Frontal cortex (tissue), 3 donors: ENCODE measurements at regions not wholly inside any gene's neighbourhood (a gene's known extent, or its start where the extent isn't known, plus 50 kb on each side); places are given as distances from the start of the nearest gene placed in this dataset.
"Not testable (repeated sequence)": the region's sequence is repeated elsewhere in the genome, so short reads cannot be mapped to it uniquely, and the experiment has no call there.

Source experiments
- DNase-seq, 2 donors: peaks; one replicate each; pipeline ENCODE4 v3.0.0; 2012; ENCODE audit warnings: low spot score in 2 of 2
- FAIRE-seq: peaks from 2 replicates; lab custom pipeline; 2012; peaks lifted over from hg19 to GRCh38; lab: Jason Lieb, UNC
- donor health status: control.
- donor health status: control.
- donor health status: control.

GRCh38 chr10:93127642-93128215, 54.0 kb downstream of the CYP26A1 start:
- not testable (repeated sequence) for DNase-seq, FAIRE-seq

DNA sequence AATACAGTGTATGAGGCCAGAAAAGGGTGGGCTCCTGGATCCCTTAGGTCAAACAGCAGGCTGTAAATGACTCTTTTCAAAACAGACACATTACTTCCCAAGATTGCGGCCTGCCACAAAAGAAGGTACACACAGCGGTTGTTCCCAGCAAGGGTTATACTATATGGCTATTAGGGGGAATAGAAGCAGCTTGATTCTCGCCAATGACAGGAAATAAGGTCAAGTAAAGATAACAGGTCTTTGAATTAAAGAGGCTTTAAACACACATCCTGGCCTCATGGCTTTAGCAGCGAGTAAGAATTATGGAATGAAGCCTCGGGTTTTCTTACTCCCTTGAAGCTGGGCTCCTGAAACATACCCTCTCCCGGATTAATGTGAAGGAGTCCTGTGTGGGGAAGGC, 58.3 kb downstream of the CYP26A1 start:
- FAIRE-seq (no peak), DNase-seq (no peak)

DNA sequence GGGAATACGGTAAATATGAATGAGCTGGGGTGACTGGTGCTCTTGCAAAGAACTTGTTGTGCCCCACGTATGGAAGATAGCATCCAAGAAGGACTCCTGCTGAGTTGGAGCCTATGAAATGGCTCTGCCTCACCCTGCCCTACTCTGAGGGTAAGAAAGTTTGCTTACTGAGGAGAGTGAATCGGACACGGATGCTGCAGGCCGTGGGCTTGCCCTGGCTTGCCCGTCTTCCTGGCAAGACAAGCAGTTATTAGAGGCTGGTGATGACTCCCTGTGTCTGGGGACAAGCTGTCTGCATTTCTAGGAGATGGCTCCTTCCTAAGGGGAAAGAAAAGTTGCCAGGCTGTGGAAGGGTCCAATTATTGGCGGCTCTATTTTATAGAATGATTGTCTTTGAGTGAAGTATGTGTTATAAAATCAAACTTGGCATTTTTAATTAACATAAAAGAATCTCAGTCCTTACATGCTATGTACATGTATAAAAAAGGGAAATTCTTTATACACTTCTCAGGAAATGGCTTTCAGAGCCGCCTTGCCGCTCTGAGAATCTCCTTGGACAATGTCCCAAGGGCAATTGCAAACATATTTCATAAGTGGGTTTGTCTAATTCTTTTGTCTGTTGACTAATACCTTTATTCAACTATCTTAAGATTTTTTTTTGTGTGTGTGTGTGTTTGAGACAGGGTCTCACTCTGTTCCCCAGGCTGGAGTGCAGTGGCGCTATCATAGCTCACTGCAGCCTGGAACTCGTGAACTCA, 64.6 kb downstream of the CYP26A1 start:
- DNase-seq (no peak), FAIRE-seq (no peak)

- DNase-seq = no peak
- no peak for FAIRE-seq
Observed at GRCh38 chr10:93139059-93139655, 65.5 kb downstream of the CYP26A1 start.

GRCh38 chr10:93142534-93142933, 68.8 kb downstream of the CYP26A1 start:
- FAIRE-seq = no peak
- DNase-seq = no peak

DNA sequence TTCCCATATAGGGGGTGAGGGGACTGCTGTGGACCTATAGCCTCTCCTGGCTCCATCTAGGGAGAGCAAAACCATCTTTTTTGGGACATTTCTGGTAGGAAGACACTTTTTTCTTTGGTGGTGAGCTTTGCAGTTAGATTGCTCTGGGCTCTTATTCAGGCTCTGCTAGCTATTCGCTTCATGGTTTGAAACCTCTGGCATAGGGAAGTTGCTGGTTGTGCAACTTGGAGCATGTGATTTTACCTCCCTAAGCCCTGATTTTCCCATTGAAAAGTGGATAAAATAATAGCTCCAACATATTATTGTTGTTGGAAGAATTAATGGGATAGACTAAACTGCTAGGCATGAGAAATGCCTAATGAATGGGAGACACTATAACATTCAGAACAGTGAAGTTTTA, 69.6 kb downstream of the CYP26A1 start:
- FAIRE-seq (no peak), DNase-seq (no peak)

GRCh38 chr10:93146336-93146735, 72.6 kb downstream of the CYP26A1 start:
- DNase-seq = no peak
- no peak for FAIRE-seq

DNA sequence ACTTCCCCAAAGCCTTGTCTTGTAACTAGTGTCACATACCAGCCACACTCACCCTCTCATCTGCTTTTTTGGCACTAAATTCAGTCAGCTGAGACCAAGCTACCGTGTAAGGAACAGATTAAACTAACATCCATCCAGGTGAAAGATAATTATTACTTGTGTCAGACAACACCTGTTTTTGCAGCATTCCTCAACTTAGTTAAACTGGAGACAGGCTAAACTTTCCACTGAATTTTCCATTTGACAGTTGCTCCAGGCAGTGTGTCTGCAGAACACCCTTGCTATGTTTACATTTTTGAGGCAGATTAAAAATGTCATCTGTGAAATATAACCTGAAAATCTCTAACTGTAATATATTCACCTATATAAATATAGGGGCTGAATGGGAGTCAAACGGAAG, 73.6 kb downstream of the CYP26A1 start:
- FAIRE-seq (no peak), DNase-seq (no peak)

DNA sequence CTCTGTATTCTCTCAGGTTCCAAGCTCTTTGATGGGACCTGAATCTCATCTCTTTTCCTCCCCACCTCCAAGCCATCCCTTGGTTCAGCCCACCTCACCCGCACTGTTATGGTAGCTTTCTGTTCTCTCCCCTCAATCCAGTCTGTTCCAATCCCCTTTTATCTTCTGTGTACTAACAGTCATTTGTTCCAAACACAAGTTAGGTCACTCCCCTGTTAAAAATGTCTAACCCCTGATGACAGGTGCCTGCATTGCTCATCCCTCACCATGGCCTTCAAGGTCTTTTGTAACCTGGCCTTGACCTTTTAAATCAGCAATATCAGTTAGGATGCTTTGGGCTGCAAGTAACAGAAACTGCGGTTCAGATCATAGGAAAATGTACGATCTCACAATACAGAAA, 74.8 kb downstream of the CYP26A1 start:
- FAIRE-seq (no peak), DNase-seq (no peak)

DNA sequence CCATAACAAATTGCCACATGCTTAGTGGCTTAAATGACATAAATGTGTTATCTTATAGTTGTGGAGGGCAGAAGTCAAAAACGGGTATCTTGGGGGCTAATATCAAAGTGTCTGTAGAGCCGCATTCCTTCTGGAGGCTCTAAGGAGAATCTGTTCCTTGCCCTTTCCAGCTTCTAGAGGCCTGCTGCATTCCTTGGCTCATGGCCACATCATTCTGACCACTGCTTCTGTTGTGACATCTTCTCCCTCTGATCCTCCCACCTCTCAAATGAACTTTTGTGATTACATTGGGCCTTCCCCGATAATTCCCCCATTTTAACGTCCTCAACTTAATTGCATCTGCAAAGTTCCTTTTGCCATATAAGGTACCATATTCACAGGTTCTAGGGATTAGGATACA, 76.1 kb downstream of the CYP26A1 start:
- DNase-seq (no peak), FAIRE-seq (no peak)

GRCh38 chr10:93150289-93150688, 76.6 kb downstream of the CYP26A1 start:
- DNase-seq (no peak), FAIRE-seq (no peak)

GRCh38 chr10:93150990-93151547, 77.4 kb downstream of the CYP26A1 start:
- DNase-seq = no peak
- FAIRE-seq = no peak

DNA sequence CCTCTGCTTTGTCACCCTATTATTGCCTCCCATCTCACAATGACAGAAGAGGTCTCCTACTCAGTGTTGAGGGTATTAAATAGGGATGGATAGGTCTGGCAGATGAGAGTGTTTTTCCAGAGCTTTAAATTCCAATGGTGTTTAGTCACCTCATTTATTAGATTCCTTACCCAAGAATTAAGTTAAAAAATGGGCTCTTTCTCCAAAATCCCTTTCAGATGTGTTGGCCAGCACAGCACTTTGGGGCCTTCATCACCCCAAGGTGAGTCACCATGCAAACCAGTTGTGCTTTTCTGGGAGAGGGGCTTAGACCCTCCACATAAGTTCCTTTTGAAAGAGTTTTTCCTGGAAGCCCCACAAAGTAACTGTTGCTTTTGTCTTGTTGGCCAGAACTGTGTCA, 78.4 kb downstream of the CYP26A1 start:
- FAIRE-seq (no peak), DNase-seq (no peak)

GRCh38 chr10:93154531-93154930, 80.8 kb downstream of the CYP26A1 start:
- peak; percentile 17 for FAIRE-seq

DNA sequence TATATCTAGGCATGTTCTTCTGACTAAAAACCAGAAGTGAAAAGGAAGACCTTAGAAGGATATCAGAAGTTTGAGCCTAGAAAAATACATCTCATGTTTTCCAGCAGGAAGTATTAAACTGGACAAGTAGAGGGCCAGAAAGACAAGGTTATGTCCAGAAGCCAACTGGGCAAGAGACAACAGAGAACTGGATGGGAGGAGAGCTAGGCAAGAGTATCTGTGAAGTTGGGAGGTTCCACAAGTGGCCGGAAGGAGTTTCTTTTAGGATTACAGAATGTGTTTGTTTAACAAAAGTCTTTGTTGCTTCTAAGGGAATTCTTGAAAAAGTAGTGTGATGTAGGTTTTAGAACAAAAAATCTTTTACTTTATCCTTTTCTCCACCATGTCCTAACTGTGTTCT, 86.4 kb downstream of the CYP26A1 start:
- no peak for FAIRE-seq
- no peak for DNase-seq

More at GRCh38 chr10:93154531-93154930, 80.8 kb downstream of the CYP26A1 start:
- DNase-seq = no peak

- DNase-seq (no peak), FAIRE-seq (no peak)
Observed at GRCh38 chr10:93160829-93161228, 87.1 kb downstream of the CYP26A1 start.

- DNase-seq (no peak), FAIRE-seq (no peak)
Observed at GRCh38 chr10:93165367-93165766, 91.7 kb downstream of the CYP26A1 start.

- DNase-seq = no peak
- no peak for FAIRE-seq
Observed at GRCh38 chr10:93166134-93166533, 92.4 kb downstream of the CYP26A1 start.

DNA sequence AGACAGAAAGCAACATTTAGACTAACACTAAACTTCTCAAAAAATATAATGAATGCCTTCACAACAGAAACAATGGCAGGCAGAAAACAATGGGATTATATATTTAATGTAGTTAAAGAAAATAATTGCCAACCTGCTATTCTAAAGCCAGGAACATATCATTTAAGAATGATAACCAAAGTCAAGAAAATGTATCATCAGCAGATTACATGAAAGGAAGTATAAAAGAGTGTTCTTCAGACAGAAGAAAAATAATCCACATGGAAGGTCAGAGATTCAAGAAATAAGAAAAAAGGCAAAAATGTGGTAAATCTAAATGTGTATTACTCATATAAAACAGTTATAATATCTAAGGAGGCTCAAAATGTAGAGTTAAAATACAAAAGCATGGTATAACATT, 98.1 kb downstream of the CYP26A1 start:
- DNase-seq = no peak

GRCh38 chr10:93173967-93174845, 100.5 kb downstream of the CYP26A1 start:
- no peak for FAIRE-seq
- DNase-seq = no peak

More for the DNA sequence above, 98.1 kb downstream of the CYP26A1 start:
- no peak for FAIRE-seq
